ENCODE measurements at regions not wholly inside any gene's neighbourhood (a gene's known extent, or its start where the extent isn't known, plus 50 kb on each side); places are given as distances from the start of the nearest gene placed in this dataset.

GRCh38 chr14:38108681-38109080 is 99.0 kb upstream of the SSTR1 start:
- TF ChIP-seq, protein P1, sequence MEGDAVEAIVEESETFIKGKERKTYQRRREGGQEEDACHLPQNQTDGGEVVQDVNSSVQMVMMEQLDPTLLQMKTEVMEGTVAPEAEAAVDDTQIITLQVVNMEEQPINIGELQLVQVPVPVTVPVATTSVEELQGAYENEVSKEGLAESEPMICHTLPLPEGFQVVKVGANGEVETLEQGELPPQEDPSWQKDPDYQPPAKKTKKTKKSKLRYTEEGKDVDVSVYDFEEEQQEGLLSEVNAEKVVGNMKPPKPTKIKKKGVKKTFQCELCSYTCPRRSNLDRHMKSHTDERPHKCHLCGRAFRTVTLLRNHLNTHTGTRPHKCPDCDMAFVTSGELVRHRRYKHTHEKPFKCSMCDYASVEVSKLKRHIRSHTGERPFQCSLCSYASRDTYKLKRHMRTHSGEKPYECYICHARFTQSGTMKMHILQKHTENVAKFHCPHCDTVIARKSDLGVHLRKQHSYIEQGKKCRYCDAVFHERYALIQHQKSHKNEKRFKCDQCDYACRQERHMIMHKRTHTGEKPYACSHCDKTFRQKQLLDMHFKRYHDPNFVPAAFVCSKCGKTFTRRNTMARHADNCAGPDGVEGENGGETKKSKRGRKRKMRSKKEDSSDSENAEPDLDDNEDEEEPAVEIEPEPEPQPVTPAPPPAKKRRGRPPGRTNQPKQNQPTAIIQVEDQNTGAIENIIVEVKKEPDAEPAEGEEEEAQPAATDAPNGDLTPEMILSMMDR (IDR thresholded peaks at IDR 0.05), result no peak
- TF ChIP-seq ATF3 (CRISPR knock-in tag; conservative IDR thresholded peaks at IDR 0.05) (no peak), ZNF121 (CRISPR knock-in tag; IDR thresholded peaks at IDR 0.05) (no peak), USF2 (CRISPR knock-in tag; IDR thresholded peaks at IDR 0.05) (no peak), ESRRA (CRISPR knock-in tag; IDR thresholded peaks at IDR 0.05; ENCODE audit: borderline replicate concordance) (no peak)
- TF ChIP-seq, protein P2, sequence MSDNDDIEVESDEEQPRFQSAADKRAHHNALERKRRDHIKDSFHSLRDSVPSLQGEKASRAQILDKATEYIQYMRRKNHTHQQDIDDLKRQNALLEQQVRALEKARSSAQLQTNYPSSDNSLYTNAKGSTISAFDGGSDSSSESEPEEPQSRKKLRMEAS (CRISPR knock-in tag; IDR thresholded peaks at IDR 0.05), result no peak
- TF ChIP-seq, protein P3, sequence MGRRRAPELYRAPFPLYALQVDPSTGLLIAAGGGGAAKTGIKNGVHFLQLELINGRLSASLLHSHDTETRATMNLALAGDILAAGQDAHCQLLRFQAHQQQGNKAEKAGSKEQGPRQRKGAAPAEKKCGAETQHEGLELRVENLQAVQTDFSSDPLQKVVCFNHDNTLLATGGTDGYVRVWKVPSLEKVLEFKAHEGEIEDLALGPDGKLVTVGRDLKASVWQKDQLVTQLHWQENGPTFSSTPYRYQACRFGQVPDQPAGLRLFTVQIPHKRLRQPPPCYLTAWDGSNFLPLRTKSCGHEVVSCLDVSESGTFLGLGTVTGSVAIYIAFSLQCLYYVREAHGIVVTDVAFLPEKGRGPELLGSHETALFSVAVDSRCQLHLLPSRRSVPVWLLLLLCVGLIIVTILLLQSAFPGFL (CRISPR knock-in tag; IDR thresholded peaks at IDR 0.05; ENCODE audit: borderline replicate concordance), result no peak
- TF ChIP-seq, protein P4, sequence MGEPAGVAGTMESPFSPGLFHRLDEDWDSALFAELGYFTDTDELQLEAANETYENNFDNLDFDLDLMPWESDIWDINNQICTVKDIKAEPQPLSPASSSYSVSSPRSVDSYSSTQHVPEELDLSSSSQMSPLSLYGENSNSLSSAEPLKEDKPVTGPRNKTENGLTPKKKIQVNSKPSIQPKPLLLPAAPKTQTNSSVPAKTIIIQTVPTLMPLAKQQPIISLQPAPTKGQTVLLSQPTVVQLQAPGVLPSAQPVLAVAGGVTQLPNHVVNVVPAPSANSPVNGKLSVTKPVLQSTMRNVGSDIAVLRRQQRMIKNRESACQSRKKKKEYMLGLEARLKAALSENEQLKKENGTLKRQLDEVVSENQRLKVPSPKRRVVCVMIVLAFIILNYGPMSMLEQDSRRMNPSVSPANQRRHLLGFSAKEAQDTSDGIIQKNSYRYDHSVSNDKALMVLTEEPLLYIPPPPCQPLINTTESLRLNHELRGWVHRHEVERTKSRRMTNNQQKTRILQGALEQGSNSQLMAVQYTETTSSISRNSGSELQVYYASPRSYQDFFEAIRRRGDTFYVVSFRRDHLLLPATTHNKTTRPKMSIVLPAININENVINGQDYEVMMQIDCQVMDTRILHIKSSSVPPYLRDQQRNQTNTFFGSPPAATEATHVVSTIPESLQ (CRISPR knock-in tag; IDR thresholded peaks at IDR 0.05), result no peak

All from WTC11 (cell line).